Heart right ventricle (tissue), 16 donors: ENCODE measurements at regions not wholly inside any gene's neighbourhood (a gene's known extent, or its start where the extent isn't known, plus 50 kb on each side); places are given as distances from the start of the nearest gene placed in this dataset.

Source experiments
- ATAC-seq, 8 donors: fragments of 200-7000 bp; cut with Tn5 transposase; one replicate each; pipeline ENCODE4 v1.9.1; 2020; ENCODE audit warnings: mild to moderate bottlenecking in 8 of 8, moderate library complexity in 8 of 8, moderate number of reproducible peaks in 1 of 8
- DNase-seq, 2 donors: peaks; one replicate each; pipeline ENCODE4 v3.0.0-alpha.2; 2020
- H3K27ac ChIP-seq, 10 donors: fragments of 200-600 bp; sonication (generic) in 2 of 10; one replicate each; pipeline versions ENCODE4 v1.5.0 to v1.8.0; 2020 to 2022; ENCODE audit warnings: mild to moderate bottlenecking in 3 of 10
- H3K27me3 ChIP-seq, 7 donors: fragments of 200-600 bp; one replicate each; pipeline ENCODE4 v1.8.0; 2021 to 2022; ENCODE audit warnings: mild to moderate bottlenecking in 2 of 7
- H3K36me3 ChIP-seq, 9 donors: fragments of 200-600 bp; sonication (generic) in 1 of 9; one replicate each; pipeline versions ENCODE4 v1.5.0 to v1.8.0; 2020 to 2022; ENCODE audit warnings: mild to moderate bottlenecking in 2 of 9
- H3K4me1 ChIP-seq, 9 donors: fragments of 200-600 bp; sonication (generic) in 1 of 9; one replicate each; pipeline versions ENCODE4 v1.5.0 to v1.8.0; 2020 to 2022; ENCODE audit warnings: mild to moderate bottlenecking in 4 of 9
- H3K4me3 ChIP-seq, 10 donors: fragments of 200-600 bp; sonication (generic) in 2 of 10; one replicate each; pipeline versions ENCODE4 v1.5.0 to v1.8.0; 2020 to 2022; ENCODE audit warnings: mild to moderate bottlenecking in 7 of 10, moderate library complexity in 2 of 10
- H3K9me3 ChIP-seq, 11 donors: fragments of 200-600 bp in 10 of 11; sonication (generic) in 2 of 11; one replicate each; pipeline versions ENCODE4 v1.5.0 to v1.8.0; 2013 to 2022; ENCODE audit warnings: mild to moderate bottlenecking in 2 of 11, control low read depth in 1 of 11, moderate library complexity in 1 of 11
- WGBS, 2 donors: extraction: QIAGEN DNeasy Blood & Tissue Kit; methylation state at CpG; one replicate each; pipeline ENCODE4 v1.1.7; 2013; ENCODE audit warnings: inconsistent platforms in 1 of 2; 5-methylcytosine and 5-hydroxymethylcytosine counted together
- intact Hi-C, 10 donors: fragments of 100-400 bp; cut with DNase I; formaldehyde crosslinking; loops; one replicate each; pipeline versions ENCODE4 v1.11.1 to v1.14.2; 2022
- TF ChIP-seq, protein P1 (sequence below), 9 donors: fragments of 200-600 bp; sonication (generic) in 2 of 9; IDR thresholded peaks; one replicate each; pipeline versions ENCODE4 v1.5.0 to v1.8.0; 2021 to 2022; ENCODE audit warnings: antibody characterized with exemption in 9 of 9, mild to moderate bottlenecking in 5 of 9, moderate library complexity in 1 of 9
- donor health status: Arrhythmogenic right ventricular cardiomyopathy.
- donor health status: ischemic (EF 13 %, LVEDD 7.1; RV severe dilation, severe dysfunction).
- donor health status: healthy with polysubstance abuse.
- donor health status: DM: no; HTN: yes; CAD: no.
- donor health status: DM: no; HTN: no; CAD: no.
- donor health status: ischemic (EF 25% LVEDD 6.9; RV normal size, moderate dysfunction).
- donor health status: ischemic (EF 25% LVEDD 5.7; RV mildly dilated, moderate dysfunction).
- donor health status: healthy.
- donor health status: DM: yes; HTN: yes; CAD: no.
- donor health status: Ischemic cardiomyopathy.
- donor health status: ischemic (EF 35%, LVEDD 5.7; RV mildly dilated, moderate dysfunction).
- donor health status: nonischemic (EF 11% LVEDD 7.7; RV severe dilation, severe dysfunction).
- donor health status: DM: yes; HTN: yes; CAD: no.
- donor health status: PGD.
- donor health status: ischemic (EF 29% LVEDD 5.4; RV normal size, mild dysfunction).
- donor health status: nonischemic (EF 23%, LVEDD 6.1; RV moderate dilation, normal function).

DNA sequence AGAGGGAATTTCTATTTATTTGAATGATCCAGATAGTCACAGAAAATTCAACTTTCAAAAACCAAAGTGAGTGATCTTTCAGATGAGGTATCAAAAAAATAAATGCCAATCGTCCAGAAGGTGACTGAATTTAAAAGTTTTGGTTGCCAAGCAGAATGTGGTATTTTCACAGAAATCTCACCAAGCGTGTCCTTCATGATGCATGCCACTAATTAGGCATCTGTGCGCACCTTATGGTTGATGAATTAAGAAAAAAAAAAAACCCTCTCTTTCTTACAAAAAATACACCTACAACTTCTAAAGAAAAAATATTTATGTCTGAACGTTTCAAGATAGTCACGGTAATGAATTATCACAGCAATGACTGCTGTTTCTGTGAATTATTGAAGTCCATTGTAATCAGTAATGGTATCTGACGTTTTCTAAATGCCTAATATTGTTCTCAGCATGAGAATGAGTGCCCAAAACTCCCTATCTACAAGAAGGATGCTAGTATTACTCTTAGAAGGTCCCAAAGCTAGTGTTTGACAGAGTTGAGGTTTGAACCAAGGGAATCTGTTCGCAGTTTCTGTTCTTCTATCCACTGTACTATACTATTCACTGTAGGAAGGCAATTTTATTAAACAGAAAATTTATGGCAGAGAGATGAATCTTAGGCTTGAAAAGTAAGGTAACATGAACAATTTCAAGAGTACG, 219.6 kb upstream of the NETO1 start:
- TF ChIP-seq, protein P1, sequence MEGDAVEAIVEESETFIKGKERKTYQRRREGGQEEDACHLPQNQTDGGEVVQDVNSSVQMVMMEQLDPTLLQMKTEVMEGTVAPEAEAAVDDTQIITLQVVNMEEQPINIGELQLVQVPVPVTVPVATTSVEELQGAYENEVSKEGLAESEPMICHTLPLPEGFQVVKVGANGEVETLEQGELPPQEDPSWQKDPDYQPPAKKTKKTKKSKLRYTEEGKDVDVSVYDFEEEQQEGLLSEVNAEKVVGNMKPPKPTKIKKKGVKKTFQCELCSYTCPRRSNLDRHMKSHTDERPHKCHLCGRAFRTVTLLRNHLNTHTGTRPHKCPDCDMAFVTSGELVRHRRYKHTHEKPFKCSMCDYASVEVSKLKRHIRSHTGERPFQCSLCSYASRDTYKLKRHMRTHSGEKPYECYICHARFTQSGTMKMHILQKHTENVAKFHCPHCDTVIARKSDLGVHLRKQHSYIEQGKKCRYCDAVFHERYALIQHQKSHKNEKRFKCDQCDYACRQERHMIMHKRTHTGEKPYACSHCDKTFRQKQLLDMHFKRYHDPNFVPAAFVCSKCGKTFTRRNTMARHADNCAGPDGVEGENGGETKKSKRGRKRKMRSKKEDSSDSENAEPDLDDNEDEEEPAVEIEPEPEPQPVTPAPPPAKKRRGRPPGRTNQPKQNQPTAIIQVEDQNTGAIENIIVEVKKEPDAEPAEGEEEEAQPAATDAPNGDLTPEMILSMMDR (IDR thresholded peaks at IDR 0.05), result no peak
- DNase-seq, result no peak
- Histone ChIP-seq H3K4me1 (no peaks in the 10 kb centered on the region), H3K9me3 (peaks cover 0 to 32% (median 7%) of the 10 kb centered on the region in 11 donors), H3K27ac (no peak overlapping the region), H3K4me3 (no peak overlapping the region), H3K27me3 (no peaks in the 10 kb centered on the region), H3K36me3 (no peaks in the 10 kb centered on the region)
- intact Hi-C loops, result no loop called here
- ATAC-seq, result no peak
- 68 to 78% methylated on average over 8 of the region's 8 CpGs for WGBS, 2 donors

DNA sequence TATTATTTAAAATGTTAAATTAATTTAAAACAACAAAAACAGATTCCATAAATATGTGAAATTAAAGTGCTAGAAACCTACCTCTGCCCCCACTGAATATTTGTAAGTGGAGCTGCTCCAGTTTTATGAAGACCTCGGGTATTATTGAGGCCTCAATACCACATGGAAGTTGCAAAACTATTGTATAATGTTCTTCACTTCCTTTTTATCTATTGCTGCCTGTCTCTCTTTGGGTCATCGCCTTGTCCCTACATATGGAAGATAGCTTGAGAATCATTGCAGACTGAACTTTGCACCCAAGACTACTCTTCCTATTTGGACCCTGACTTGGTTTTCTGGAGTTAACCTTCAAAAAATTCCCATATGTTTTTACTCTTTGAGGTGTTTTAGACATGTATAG, 212.1 kb upstream of the NETO1 start:
- H3K36me3 ChIP-seq, result no peaks in the 10 kb centered on the region
- TF ChIP-seq, protein P1 (IDR thresholded peaks at IDR 0.05), result no peak

DNA sequence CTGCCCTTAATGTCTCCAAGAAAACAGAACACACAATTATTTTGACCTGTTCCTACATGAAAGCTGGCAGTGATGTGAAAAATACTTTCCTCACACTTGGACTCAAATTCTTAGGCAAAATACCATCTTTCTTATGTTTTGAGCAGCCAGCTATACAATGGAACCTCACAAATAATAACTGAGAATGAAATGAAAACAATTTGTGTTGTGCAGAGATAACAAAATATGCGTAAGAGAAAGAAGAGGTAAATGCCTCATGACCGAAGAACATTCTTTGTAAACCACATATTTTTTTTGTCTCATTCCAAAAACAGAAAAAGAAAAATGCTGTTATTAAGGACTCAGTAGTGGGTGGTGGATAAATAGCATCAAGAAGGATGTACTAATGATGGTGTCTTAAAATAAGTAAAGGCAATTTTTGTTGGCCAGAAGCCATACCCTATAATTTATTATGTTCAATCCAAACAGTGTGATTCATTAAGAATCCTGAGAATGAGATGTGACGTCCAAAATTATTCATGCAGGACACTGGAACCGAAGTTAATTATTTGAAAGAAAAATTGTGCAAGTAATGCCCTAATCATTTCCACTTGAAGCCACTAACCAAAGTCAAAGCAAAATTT, 193.0 kb upstream of the NETO1 start:
- TF ChIP-seq, protein P1 (IDR thresholded peaks at IDR 0.05), result no peak
- no peak for ATAC-seq
- intact Hi-C loops, result no loop called here
- no peaks in the 10 kb centered on the region for H3K27me3 ChIP-seq
- H3K27ac ChIP-seq, result no peak overlapping the region
- 76 to 86% methylated on average over 4 of the region's 4 CpGs for WGBS, 2 donors
- H3K4me3 ChIP-seq, result no peak overlapping the region
- H3K9me3 ChIP-seq, result no peaks in the 10 kb centered on the region
- no peak for DNase-seq
- H3K36me3 ChIP-seq, result no peaks in the 10 kb centered on the region
- no peaks in the 10 kb centered on the region for H3K4me1 ChIP-seq

More for the DNA sequence above, 212.1 kb upstream of the NETO1 start:
- no peak for DNase-seq
- no peak for ATAC-seq
- no peak overlapping the region for H3K4me3 ChIP-seq
- H3K27me3 ChIP-seq, result no peaks in the 10 kb centered on the region
- H3K4me1 ChIP-seq, result no peaks in the 10 kb centered on the region
- WGBS, 2 donors, result 75 to 86% methylated on average over 2 of the region's 2 CpGs
- no peak overlapping the region for H3K27ac ChIP-seq
- intact Hi-C loops, result no loop called here
- peaks cover 0 to 8% (median 0%) of the 10 kb centered on the region in 11 donors for H3K9me3 ChIP-seq

DNA sequence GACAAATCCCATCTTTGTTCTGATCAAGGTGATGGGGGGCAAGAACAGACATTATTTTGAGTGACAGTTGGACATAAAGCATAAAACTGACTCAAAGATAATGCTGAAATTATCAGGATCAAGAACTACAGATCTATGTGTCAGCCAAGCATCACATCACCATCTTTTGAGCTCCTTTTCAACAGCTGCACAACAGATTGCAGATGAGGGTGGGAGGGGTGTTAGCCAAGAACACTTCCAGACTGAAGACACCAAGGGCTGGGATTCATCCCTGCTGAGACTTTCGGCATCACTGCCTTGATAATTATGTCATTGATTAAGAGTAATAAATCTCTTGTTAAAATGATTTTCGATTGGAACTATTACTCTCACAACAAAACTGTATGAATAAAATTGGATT, 191.5 kb upstream of the NETO1 start:
- intact Hi-C loops, result no loop called here
- DNase-seq (no peak), ATAC-seq (no peak)
- no peak overlapping the region for H3K27ac ChIP-seq
- peaks cover 0 to 9% (median 0%) of the 10 kb centered on the region in 11 donors for H3K9me3 ChIP-seq
- 67% methylated on average over 2 of the region's 2 CpGs for WGBS, 2 donors
- TF ChIP-seq, protein P1 (IDR thresholded peaks at IDR 0.05), result no peak
- no peaks in the 10 kb centered on the region for H3K4me1 ChIP-seq
- H3K36me3 ChIP-seq, result no peaks in the 10 kb centered on the region
- no peaks in the 10 kb centered on the region for H3K27me3 ChIP-seq
- no peak overlapping the region for H3K4me3 ChIP-seq
